ENCODE measurements at regions not wholly inside any gene's neighbourhood (a gene's known extent, or its start where the extent isn't known, plus 50 kb on each side); places are given as distances from the start of the nearest gene placed in this dataset.

DNA sequence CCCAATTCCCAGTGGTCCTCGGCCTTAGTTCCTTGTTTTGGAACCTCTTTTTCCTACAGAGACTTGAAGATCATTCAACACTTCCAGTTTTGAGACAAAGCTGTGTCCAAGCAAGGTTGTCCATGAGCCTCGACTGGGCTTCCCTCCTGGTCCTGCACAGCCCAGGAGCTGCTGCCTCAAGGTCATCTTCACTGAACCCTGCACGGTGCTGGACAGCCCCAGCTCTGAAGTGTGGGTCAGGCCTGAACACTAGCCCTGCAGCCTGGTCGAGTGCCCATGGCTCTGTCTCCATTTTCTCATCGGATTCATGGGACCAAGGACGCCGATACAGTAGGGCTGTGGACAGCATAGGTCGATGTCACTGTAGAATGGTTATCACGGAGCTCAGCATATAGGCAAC lies 68.0 kb upstream of the NFIL3 start:
- TF ChIP-seq POLR2A (IDR thresholded peaks at IDR 0.05; ENCODE audit: borderline replicate concordance, extremely low read depth, insufficient read depth, insufficient read length) (no peak), EZH2 (IDR thresholded peaks at IDR 0.05) (no peak), RAD21 (IDR thresholded peaks at IDR 0.05; ENCODE audit: low read depth) (no peak), JUND (IDR thresholded peaks at IDR 0.05) (no peak), SIN3A (IDR thresholded peaks at IDR 0.05; ENCODE audit: low read depth) (no peak), YY1 (IDR thresholded peaks at IDR 0.05; ENCODE audit: extremely low read depth, insufficient replicate concordance, low read depth, low read length) (no peak), EGR1 (IDR thresholded peaks at IDR 0.05; ENCODE audit: low read depth) (no peak), EZH2phosphoT487 (IDR thresholded peaks at IDR 0.05; ENCODE audit: borderline replicate concordance) (no peak), ELF1 (IDR thresholded peaks at IDR 0.05; ENCODE audit: borderline replicate concordance, low read depth) (no peak), POLR2AphosphoS5 (IDR thresholded peaks at IDR 0.05; ENCODE audit: low read depth, low read length) (no peak), TCF7L2 (IDR thresholded peaks at IDR 0.05; ENCODE audit: borderline replicate concordance, extremely low read depth, insufficient read depth, insufficient read length) (no peak)
- TF ChIP-seq, protein P1, sequence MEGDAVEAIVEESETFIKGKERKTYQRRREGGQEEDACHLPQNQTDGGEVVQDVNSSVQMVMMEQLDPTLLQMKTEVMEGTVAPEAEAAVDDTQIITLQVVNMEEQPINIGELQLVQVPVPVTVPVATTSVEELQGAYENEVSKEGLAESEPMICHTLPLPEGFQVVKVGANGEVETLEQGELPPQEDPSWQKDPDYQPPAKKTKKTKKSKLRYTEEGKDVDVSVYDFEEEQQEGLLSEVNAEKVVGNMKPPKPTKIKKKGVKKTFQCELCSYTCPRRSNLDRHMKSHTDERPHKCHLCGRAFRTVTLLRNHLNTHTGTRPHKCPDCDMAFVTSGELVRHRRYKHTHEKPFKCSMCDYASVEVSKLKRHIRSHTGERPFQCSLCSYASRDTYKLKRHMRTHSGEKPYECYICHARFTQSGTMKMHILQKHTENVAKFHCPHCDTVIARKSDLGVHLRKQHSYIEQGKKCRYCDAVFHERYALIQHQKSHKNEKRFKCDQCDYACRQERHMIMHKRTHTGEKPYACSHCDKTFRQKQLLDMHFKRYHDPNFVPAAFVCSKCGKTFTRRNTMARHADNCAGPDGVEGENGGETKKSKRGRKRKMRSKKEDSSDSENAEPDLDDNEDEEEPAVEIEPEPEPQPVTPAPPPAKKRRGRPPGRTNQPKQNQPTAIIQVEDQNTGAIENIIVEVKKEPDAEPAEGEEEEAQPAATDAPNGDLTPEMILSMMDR (IDR thresholded peaks at IDR 0.05 in 2 of 3, conservative IDR thresholded peaks at IDR 0.05 in 1 of 3; ENCODE audit: borderline replicate concordance in 1 of 3, insufficient read depth in 1 of 3, low read depth in 2 of 3, low read length in 2 of 3) = no peak
- TF ChIP-seq, protein P2, sequence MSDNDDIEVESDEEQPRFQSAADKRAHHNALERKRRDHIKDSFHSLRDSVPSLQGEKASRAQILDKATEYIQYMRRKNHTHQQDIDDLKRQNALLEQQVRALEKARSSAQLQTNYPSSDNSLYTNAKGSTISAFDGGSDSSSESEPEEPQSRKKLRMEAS (IDR thresholded peaks at IDR 0.05) = no peak

Data from HCT116 (cell line).